Upper lobe of right lung (tissue), 1 donor: ENCODE measurements at regions not wholly inside any gene's neighbourhood (a gene's known extent, or its start where the extent isn't known, plus 50 kb on each side); places are given as distances from the start of the nearest gene placed in this dataset.
"Not testable (repeated sequence)": the region's sequence is repeated elsewhere in the genome, so short reads cannot be mapped to it uniquely, and the experiment has no call there.

Experiments
- ATAC-seq: fragments of 200-7000 bp; cut with Tn5 transposase; one replicate; pipeline ENCODE4 v1.9.1; 2020; ENCODE audit warnings: mild to moderate bottlenecking, moderate library complexity
- DNase-seq: peaks from one replicate; pipeline ENCODE4 v3.0.0-alpha.2; 2020
- H3K27ac ChIP-seq: fragments of 200-600 bp; one replicate; pipeline ENCODE4 v1.8.0; 2022
- H3K27me3 ChIP-seq: fragments of 200-600 bp; one replicate; pipeline ENCODE4 v1.8.0; 2022; ENCODE audit warnings: mild to moderate bottlenecking
- H3K36me3 ChIP-seq: fragments of 200-600 bp; one replicate; pipeline ENCODE4 v1.8.0; 2022
- H3K4me1 ChIP-seq: fragments of 200-600 bp; one replicate; pipeline ENCODE4 v1.8.0; 2022
- H3K4me3 ChIP-seq: fragments of 200-600 bp; one replicate; pipeline ENCODE4 v1.8.0; 2022; ENCODE audit warnings: mild to moderate bottlenecking
- H3K9me3 ChIP-seq: fragments of 200-600 bp; one replicate; pipeline ENCODE4 v1.8.0; 2022
- CTCF ChIP-seq: fragments of 200-600 bp; IDR thresholded peaks from one replicate; pipeline ENCODE4 v1.8.0; 2022; ENCODE audit warnings: antibody characterized with exemption
- intact Hi-C: fragments of 100-400 bp; cut with DNase I; formaldehyde crosslinking; loops from one replicate; pipeline ENCODE4 v1.11.0; 2022
- donor health status: DM: no; HTN: yes; CAD: no; lungs with severe emphysema.

- DNase-seq (no peak), ATAC-seq (no peak)
- no peaks in the 10 kb centered on the region for H3K36me3 ChIP-seq
- no peaks in the 10 kb centered on the region for H3K27me3 ChIP-seq
- no peak for TF ChIP-seq CTCF
- H3K4me3 ChIP-seq: no peak overlapping the region
- intact Hi-C loops: no loop called here
- H3K4me1 ChIP-seq: no peaks in the 10 kb centered on the region
- H3K27ac ChIP-seq: no peak overlapping the region
- no peaks in the 10 kb centered on the region for H3K9me3 ChIP-seq
Measured at GRCh38 chr6:84635081-84635761, 129.2 kb downstream of the TBX18 start.

- ATAC-seq (no peak), DNase-seq (no peak)
- Histone ChIP-seq H3K27ac (no peak overlapping the region), H3K27me3 (no peaks in the 10 kb centered on the region), H3K36me3 (no peaks in the 10 kb centered on the region), H3K4me1 (no peaks in the 10 kb centered on the region), H3K4me3 (no peak overlapping the region), H3K9me3 (no peaks in the 10 kb centered on the region)
- no peak for TF ChIP-seq CTCF
- intact Hi-C loops: no loop called here
Measured at GRCh38 chr6:84633771-84634170, 130.6 kb downstream of the TBX18 start.

DNA sequence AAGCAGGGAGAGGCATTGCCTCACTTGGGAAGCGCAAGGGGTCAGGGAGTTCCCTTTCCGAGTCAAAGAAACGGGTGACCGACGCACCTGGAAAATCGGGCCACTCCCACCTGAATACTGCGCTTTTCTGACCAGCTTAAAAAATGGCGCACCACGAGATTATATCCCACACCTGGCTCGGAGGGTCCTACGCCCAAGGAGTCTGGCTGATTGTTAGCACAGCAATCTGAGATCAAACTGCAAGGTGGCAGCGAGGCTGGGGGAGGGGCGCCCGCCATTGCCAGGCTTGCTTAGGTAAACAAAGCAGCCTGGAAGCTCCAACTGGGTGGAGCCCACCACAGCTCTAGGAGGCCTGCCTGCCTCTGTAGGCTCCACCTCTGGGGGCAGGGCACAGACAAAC lies 137.9 kb downstream of the TBX18 start:
- DNase-seq, H3K4me1 ChIP-seq, H3K4me3 ChIP-seq, H3K9me3 ChIP-seq, intact Hi-C loops, ATAC-seq, H3K27me3 ChIP-seq, H3K36me3 ChIP-seq, H3K27ac ChIP-seq: not testable (repeated sequence)

DNA sequence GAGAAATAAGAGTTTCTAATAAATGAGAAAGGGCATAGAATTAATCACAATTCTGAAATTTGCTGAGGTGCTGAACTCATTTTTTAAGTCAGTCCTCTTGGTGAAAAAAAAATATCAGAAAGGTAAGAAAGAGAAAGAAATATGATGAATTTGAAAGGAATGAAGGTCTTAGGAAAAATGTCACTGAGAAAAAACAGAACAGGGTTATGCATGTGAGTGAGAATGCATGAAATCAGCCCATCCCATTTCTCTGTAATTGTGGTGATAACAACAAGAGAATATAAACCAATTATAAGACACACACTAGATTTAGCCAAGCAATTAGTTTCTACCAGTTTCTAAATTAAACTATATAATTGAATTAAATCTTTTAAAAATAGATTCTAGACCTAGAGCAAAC lies 138.9 kb downstream of the TBX18 start:
- DNase-seq: no peak
- Histone ChIP-seq H3K9me3 (no peaks in the 10 kb centered on the region), H3K4me1 (no peaks in the 10 kb centered on the region), H3K36me3 (no peaks in the 10 kb centered on the region), H3K27ac (no peak overlapping the region), H3K4me3 (no peak overlapping the region), H3K27me3 (no peaks in the 10 kb centered on the region)
- no peak for ATAC-seq
- intact Hi-C loops: no loop called here
- no peak for TF ChIP-seq CTCF

DNA sequence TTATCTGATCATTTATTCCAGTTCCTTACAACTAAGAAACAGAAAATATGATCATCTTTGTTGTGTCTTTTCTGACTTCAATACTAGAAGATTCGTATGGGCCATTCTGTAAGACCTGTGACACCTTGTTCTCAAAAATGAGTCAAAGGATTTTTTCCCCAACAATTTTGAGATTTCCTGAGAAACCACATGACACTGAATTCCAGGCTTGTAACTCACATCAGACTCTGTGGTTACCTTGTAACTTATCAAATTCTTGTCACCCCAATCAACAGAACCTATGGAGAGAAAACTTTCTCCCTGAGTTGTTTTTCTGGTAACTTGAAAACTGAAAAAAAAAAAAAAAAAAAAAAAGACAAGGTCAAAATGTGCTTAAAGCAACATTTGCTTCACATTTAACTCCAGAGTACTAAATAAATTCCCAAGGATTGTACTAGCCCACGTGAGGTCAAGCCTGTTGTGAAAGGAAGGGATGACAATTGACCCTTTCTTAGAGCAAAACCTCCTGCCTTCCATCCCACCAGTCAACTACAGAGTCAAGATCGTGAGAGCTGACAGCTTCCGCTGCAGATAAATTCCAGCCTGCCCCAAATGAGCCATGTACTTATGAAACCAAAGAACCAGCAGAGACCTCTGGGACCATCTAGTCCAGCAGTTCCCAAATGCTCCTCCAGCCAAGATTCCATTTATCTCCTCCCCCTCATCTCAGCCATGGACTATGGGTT lies 140.3 kb downstream of the TBX18 start:
- DNase-seq (no peak), ATAC-seq (no peak)
- no peak for TF ChIP-seq CTCF
- intact Hi-C loops: no loop called here
- no peaks in the 10 kb centered on the region for H3K36me3 ChIP-seq
- no peaks in the 10 kb centered on the region for H3K27me3 ChIP-seq
- H3K4me3 ChIP-seq: no peak overlapping the region
- H3K27ac ChIP-seq: no peak overlapping the region
- H3K4me1 ChIP-seq: no peaks in the 10 kb centered on the region
- H3K9me3 ChIP-seq: no peaks in the 10 kb centered on the region

DNA sequence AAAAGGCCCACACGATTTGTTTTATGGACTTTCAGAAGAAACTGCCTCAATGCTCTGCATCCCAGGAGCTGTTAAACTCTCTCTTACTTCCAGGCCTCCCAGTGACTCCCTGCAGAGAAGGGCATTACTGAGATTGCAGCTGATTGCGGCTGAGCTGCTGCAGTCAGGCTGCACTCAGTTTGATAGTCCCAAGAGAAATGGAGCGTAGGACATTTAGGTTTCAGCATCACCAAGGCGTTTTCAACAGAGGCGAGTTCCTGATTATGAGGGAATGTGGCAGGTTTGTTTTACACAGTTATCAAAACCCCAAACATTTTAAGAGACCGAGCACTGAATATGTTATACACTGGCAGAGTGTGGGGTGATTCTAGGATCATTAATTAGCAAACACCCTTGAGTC lies 145.6 kb downstream of the TBX18 start:
- DNase-seq: no peak
- ATAC-seq: no peak
- no peaks in the 10 kb centered on the region for H3K36me3 ChIP-seq
- no peak for TF ChIP-seq CTCF
- no peak overlapping the region for H3K4me3 ChIP-seq
- H3K4me1 ChIP-seq: no peaks in the 10 kb centered on the region
- no peaks in the 10 kb centered on the region for H3K27me3 ChIP-seq
- H3K9me3 ChIP-seq: no peaks in the 10 kb centered on the region
- intact Hi-C loops: no loop called here
- no peak overlapping the region for H3K27ac ChIP-seq
